Body of pancreas (tissue), 4 donors: ENCODE measurements at regions not wholly inside any gene's neighbourhood (a gene's known extent, or its start where the extent isn't known, plus 50 kb on each side); places are given as distances from the start of the nearest gene placed in this dataset.
A peak's percentile ranks its signal among the peaks of the same experiment; 100 is the strongest.

ENCODE experiments used
- ATAC-seq: fragments of 150-250 bp; one replicate; pipeline ENCODE4 v1.9.1; 2016
- DNase-seq, 4 donors: peaks; one replicate each; pipeline ENCODE4 v3.0.0-alpha.2; 2019
- H3K27ac ChIP-seq, 4 donors: fragments of 200-600 bp; sonication (generic); 1 replicate in 3 of 4; 2 replicates in 1 of 4; pipeline versions ENCODE4 v1.5.1 to v1.6.1; 2016 to 2019; ENCODE audit warnings: mild to moderate bottlenecking in 1 of 4, mixed read lengths in 1 of 4, moderate library complexity in 1 of 4
- H3K27me3 ChIP-seq, 2 donors: fragments of 200-600 bp; sonication (generic); one replicate each; pipeline ENCODE4 v1.6.0; 2016; ENCODE audit warnings: mild to moderate bottlenecking in 1 of 2
- H3K36me3 ChIP-seq, 2 donors: fragments of 200-600 bp; sonication (generic); replicated peaks in 1 of 2; 2 replicates each; pipeline ENCODE4 v1.5.1; 2016; ENCODE audit warnings: low read depth in 2 of 2; ENCODE audit not compliant: insufficient read depth in 1 of 2
- H3K4me1 ChIP-seq: fragments of 200-600 bp; sonication (generic); one replicate; pipeline ENCODE4 v1.6.0; 2016
- H3K4me3 ChIP-seq, 2 donors: fragments of 200-600 bp; sonication (generic); 1 replicate in 1 of 2; 2 replicates in 1 of 2; pipeline ENCODE4 v1.5.1; 2016 to 2019
- H3K9me3 ChIP-seq, 3 donors: fragments of 200-600 bp; sonication (generic); 1 replicate in 2 of 3; 2 replicates in 1 of 3; pipeline ENCODE4 v1.5.1; 2016
- POLR2A ChIP-seq, 3 donors: fragments of 450-650 bp; IDR thresholded peaks; one replicate each; pipeline ENCODE4 v1.6.1; 2016; ENCODE audit warnings: antibody characterized with exemption in 3 of 3, mild to moderate bottlenecking in 2 of 3
- WGBS, 2 donors: methylation state at CpG; one replicate each; pipeline ENCODE4 v1.1.5; 2017; 5-methylcytosine and 5-hydroxymethylcytosine counted together
- intact Hi-C: fragments of 100-400 bp; cut with DNase I; formaldehyde crosslinking; loops from one replicate; pipeline ENCODE4 v1.15.1; 2023
- TF ChIP-seq, protein P1 (sequence below), 7 experiments: fragments of 450-650 bp in 4 of 7; fragments of 200-600 bp in 3 of 7; sonication (generic) in 3 of 7; IDR thresholded peaks; one replicate each; pipeline ENCODE4 v1.5.1; 2016 to 2019; ENCODE audit warnings: antibody characterized with exemption in 7 of 7

DNA sequence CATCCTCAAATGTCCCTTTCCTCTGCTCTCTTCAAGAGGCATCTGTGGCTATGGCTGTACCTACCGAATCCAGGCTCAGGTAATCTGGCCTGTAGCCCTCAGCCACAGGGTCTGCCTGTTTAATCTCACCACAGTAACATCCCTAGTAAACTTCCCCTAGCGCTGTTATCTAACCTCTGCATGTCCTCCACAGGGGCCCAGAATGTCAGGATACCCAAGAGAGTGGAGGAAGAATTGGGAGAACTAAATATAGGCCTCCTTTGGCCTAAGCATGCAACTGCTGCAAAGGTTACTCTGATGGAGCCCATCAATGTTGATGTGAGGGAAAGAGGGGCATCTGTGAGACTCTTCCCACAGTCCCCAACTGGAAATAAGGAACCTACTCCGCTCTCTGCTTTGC is 63.2 kb upstream of the IFNG-AS1 start:
- intact Hi-C loops: no loop called here
- no peak overlapping the region for H3K27ac ChIP-seq
- DNase-seq (no peak), ATAC-seq (no peak)
- TF ChIP-seq, protein P1, sequence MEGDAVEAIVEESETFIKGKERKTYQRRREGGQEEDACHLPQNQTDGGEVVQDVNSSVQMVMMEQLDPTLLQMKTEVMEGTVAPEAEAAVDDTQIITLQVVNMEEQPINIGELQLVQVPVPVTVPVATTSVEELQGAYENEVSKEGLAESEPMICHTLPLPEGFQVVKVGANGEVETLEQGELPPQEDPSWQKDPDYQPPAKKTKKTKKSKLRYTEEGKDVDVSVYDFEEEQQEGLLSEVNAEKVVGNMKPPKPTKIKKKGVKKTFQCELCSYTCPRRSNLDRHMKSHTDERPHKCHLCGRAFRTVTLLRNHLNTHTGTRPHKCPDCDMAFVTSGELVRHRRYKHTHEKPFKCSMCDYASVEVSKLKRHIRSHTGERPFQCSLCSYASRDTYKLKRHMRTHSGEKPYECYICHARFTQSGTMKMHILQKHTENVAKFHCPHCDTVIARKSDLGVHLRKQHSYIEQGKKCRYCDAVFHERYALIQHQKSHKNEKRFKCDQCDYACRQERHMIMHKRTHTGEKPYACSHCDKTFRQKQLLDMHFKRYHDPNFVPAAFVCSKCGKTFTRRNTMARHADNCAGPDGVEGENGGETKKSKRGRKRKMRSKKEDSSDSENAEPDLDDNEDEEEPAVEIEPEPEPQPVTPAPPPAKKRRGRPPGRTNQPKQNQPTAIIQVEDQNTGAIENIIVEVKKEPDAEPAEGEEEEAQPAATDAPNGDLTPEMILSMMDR (IDR thresholded peaks at IDR 0.05): no peak
- no peak for TF ChIP-seq POLR2A (IDR thresholded peaks at IDR 0.05)
- H3K4me3 ChIP-seq: no peak overlapping the region
- H3K36me3 ChIP-seq: no peaks in the 10 kb centered on the region
- no peaks in the 10 kb centered on the region for H3K27me3 ChIP-seq
- H3K9me3 ChIP-seq: no peaks in the 10 kb centered on the region
- peaks cover 29% of the 10 kb centered on the region for H3K4me1 ChIP-seq
- 94 to 98% methylated on average over 3 of the region's 3 CpGs for WGBS, 2 donors

DNA sequence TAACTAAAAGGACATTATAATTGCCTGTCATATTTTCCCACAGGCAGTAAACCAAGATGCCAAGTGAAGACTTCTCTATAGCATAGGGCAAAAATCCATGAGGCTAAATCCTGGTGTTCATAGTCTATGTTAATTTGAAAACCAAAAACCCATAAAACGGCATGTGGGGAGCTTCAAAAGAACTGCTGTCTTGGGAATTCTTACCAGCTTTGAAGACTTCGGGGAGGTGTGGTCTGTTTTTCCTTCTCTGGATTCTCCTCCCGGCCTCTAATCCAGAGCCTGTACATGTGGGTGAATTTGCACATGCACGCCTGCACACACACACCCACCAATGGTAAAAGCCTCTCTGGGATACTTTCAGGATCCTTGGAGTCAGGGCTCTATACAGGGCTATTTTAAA is 61.9 kb upstream of the IFNG-AS1 start:
- no peaks in the 10 kb centered on the region for H3K9me3 ChIP-seq
- 88 to 93% methylated on average over 4 of the region's 4 CpGs for WGBS, 2 donors
- intact Hi-C loops: no loop called here
- H3K27ac ChIP-seq: no peak overlapping the region
- TF ChIP-seq POLR2A (IDR thresholded peaks at IDR 0.05): no peak
- TF ChIP-seq, protein P1 (IDR thresholded peaks at IDR 0.05): no peak
- H3K4me1 ChIP-seq: peaks cover 25% of the 10 kb centered on the region
- ATAC-seq (no peak), DNase-seq (no peak)
- H3K4me3 ChIP-seq: no peak overlapping the region
- H3K27me3 ChIP-seq: no peaks in the 10 kb centered on the region
- no peaks in the 10 kb centered on the region for H3K36me3 ChIP-seq

DNA sequence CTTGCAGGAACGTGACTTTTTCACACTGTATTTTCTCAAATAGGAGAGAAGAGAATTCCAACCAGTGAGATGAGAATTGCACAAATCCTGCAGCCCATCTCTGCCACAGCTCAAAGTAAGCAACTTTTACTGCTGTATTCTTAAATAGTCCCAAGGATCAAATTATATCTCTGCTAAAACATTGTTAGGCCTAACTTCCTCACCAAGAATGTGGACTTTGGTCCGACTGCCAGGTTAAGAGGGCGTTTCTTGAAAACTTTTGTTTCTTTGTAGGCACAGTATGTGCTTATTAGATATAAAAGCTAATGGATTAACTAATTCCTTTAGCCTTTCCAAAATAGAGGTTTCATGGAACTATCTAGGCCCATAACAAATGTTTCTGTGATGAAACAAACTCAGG is 61.4 kb upstream of the IFNG-AS1 start:
- Histone ChIP-seq H3K27ac (no peak overlapping the region), H3K36me3 (no peaks in the 10 kb centered on the region), H3K9me3 (no peaks in the 10 kb centered on the region), H3K4me3 (no peak overlapping the region), H3K4me1 (peaks cover 25% of the 10 kb centered on the region), H3K27me3 (no peaks in the 10 kb centered on the region)
- 41 to 45% methylated on average over 3 of the region's 3 CpGs for WGBS, 2 donors
- ATAC-seq: peak; percentile 48
- intact Hi-C loops: no loop called here
- TF ChIP-seq POLR2A (IDR thresholded peaks at IDR 0.05): no peak
- TF ChIP-seq, protein P1 (IDR thresholded peaks at IDR 0.05): no peak
- peak in 1 of 4 donors; percentile 13 for DNase-seq

DNA sequence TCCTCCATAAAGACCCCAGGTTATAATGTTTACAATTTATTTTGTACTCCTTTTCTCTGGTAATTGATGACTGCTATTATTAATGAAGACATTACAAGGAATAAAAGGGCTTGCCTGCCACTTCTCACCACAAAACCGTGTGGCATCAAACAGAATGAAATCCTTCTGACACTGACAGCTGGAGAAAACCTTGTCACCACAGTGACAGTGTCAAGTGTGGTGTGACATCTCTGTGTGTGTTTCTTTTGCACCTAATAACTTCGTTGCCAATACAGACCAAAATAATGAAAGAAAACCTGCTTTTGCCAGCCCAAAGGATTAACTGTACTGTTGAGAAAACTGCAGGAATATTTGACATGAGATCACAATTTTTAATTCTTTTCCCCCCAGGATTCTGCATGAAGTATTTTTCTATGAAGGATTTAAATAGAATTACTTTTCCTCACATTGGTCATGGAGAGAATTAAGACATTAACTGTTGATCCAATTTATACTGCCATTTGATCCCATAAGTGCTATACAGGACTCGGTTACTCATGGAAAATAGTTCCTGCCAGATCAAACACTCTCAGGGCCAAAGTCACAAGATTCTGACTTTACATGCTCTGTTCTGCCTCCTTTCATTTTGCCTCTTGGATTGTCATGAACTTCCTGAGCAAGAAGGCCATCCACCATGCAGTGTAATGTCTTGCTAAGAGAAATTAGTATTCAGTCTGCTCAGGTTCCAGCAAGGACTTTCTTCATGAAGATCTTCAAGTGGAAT is 60.4 kb upstream of the IFNG-AS1 start:
- TF ChIP-seq, protein P1 (IDR thresholded peaks at IDR 0.05): no peak
- TF ChIP-seq POLR2A (IDR thresholded peaks at IDR 0.05): no peak
- 35 to 42% methylated on average over 3 of the region's 3 CpGs for whole genome bisulfite sequencing, 2 donors
- H3K27me3 ChIP-seq: no peaks in the 10 kb centered on the region
- ATAC-seq (peak; percentile 70), DNase-seq (peak in 2 of 4 donors; percentile 29)
- H3K27ac ChIP-seq: peak overlapping the region in 3 of 4 donors; percentile 12 to 36 (median 27)
- H3K36me3 ChIP-seq: no peaks in the 10 kb centered on the region
- H3K4me3 ChIP-seq: no peak overlapping the region
- intact Hi-C loops: no loop called here
- H3K9me3 ChIP-seq: no peaks in the 10 kb centered on the region
- H3K4me1 ChIP-seq: peaks cover 25% of the 10 kb centered on the region

DNA sequence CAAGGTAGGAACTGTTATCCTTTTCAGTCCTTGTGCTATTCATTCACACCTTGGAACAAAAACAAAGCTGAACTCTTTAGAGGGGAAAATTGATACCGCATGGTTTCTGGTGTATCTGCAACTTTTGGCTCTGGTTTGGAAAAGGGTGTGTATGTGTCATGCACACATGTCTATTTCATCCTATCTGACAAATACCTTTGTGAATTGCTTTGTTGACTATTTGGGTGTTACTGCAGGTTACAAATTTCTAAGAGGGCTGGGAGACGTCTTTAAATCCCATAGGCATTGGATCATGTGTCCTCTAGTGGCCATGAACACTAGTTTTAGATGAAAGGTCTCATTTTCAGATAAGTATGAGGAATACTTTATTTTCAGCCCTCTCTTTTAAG is 59.9 kb upstream of the IFNG-AS1 start:
- 19 to 34% methylated on average over 2 of the region's 2 CpGs for WGBS, 2 donors
- peak overlapping the region in 3 of 4 donors; percentile 12 to 36 (median 27) for H3K27ac ChIP-seq

More for the DNA sequence above, 59.9 kb upstream of the IFNG-AS1 start:
- ATAC-seq: no peak
- no peaks in the 10 kb centered on the region for H3K36me3 ChIP-seq
- no peaks in the 10 kb centered on the region for H3K9me3 ChIP-seq
- H3K27me3 ChIP-seq: no peaks in the 10 kb centered on the region
- peaks cover 25% of the 10 kb centered on the region for H3K4me1 ChIP-seq
- DNase-seq: no peak
- no peak overlapping the region for H3K4me3 ChIP-seq
- intact Hi-C loops: no loop called here
- TF ChIP-seq, protein P1 (IDR thresholded peaks at IDR 0.05): no peak
- no peak for TF ChIP-seq POLR2A (IDR thresholded peaks at IDR 0.05)
